ENCODE measurements at regions not wholly inside any gene's neighbourhood (a gene's known extent, or its start where the extent isn't known, plus 50 kb on each side); places are given as distances from the start of the nearest gene placed in this dataset.

GRCh38 chr14:99067141-99067920 lies 204.7 kb downstream of the BCL11B start:
- DNase-seq = no peak

GRCh38 chr14:99067927-99068326 lies 204.1 kb downstream of the BCL11B start:
- no peak for DNase-seq

GRCh38 chr14:99069946-99070345 lies 202.1 kb downstream of the BCL11B start:
- DNase-seq = no peak

- no peak for DNase-seq
Measured at GRCh38 chr14:99072433-99072832, 199.6 kb downstream of the BCL11B start.

- no peak for DNase-seq
Measured at GRCh38 chr14:99072956-99073355, 199.0 kb downstream of the BCL11B start.

- no peak for DNase-seq
Measured at GRCh38 chr14:99073431-99073830, 198.6 kb downstream of the BCL11B start.

GRCh38 chr14:99075061-99075460 lies 196.9 kb downstream of the BCL11B start:
- DNase-seq = no peak

GRCh38 chr14:99075771-99076375 lies 196.1 kb downstream of the BCL11B start:
- DNase-seq = no peak

- DNase-seq = no peak
Measured at GRCh38 chr14:99077076-99077843, 194.7 kb downstream of the BCL11B start.

GRCh38 chr14:99077844-99078236 lies 194.2 kb downstream of the BCL11B start:
- DNase-seq = no peak

GRCh38 chr14:99078426-99078825 lies 193.6 kb downstream of the BCL11B start:
- no peak for DNase-seq

GRCh38 chr14:99079061-99079727 lies 192.8 kb downstream of the BCL11B start:
- DNase-seq = no peak

- DNase-seq = no peak
Measured at GRCh38 chr14:99080306-99080705, 191.7 kb downstream of the BCL11B start.

GRCh38 chr14:99081156-99081765 lies 190.7 kb downstream of the BCL11B start:
- DNase-seq = no peak

GRCh38 chr14:99081880-99082279 lies 190.1 kb downstream of the BCL11B start:
- DNase-seq = no peak

- no peak for DNase-seq
Measured at GRCh38 chr14:99093532-99094517, 178.2 kb downstream of the BCL11B start.

GRCh38 chr14:99094901-99095300 lies 177.1 kb downstream of the BCL11B start:
- no peak for DNase-seq

GRCh38 chr14:99095369-99095768 lies 176.6 kb downstream of the BCL11B start:
- no peak for DNase-seq

GRCh38 chr14:99098199-99098598 lies 173.8 kb downstream of the BCL11B start:
- no peak for DNase-seq

- no peak for DNase-seq
Measured at GRCh38 chr14:99099051-99099787, 172.8 kb downstream of the BCL11B start.
